ENCODE measurements at regions not wholly inside any gene's neighbourhood (a gene's known extent, or its start where the extent isn't known, plus 50 kb on each side); places are given as distances from the start of the nearest gene placed in this dataset.

DNA sequence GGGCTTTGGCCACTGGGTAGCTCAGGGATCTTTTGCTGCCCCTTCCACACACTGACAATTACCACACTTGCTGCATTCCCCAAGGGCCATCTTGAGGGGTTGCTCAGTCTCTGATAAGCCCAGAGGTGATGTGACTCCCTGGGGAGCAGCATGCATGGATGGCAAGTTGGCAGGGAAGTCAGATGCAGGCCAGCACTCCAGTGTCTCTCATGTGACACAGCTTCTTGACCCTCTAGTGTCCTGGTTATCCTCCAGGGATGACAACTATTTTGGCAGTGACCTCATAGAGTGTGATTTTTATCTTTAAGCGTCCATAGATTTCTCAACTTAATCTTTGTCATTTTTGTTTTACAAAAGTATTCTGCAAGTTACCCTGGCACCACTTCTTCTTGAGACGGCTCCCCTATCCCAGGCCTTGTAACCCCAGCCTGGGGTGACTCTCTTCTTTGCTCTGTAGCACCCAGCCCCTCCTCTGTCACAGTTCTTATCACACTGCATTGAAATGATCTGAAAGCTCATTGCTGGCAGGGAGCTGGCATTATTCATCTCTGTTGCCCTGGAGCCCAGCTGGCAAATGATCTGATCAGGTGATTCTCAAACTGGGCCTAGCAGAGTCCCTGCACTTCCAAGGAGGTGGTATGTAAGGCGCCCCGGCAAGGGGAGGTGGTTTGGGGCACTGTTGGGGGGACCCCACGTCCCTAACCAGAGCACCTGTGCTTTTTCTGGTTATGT lies 72.6 kb downstream of the TENT5C start:
- Histone ChIP-seq H3K4me3 (no peak overlapping the region), H3K27ac (no peak overlapping the region)

DNA sequence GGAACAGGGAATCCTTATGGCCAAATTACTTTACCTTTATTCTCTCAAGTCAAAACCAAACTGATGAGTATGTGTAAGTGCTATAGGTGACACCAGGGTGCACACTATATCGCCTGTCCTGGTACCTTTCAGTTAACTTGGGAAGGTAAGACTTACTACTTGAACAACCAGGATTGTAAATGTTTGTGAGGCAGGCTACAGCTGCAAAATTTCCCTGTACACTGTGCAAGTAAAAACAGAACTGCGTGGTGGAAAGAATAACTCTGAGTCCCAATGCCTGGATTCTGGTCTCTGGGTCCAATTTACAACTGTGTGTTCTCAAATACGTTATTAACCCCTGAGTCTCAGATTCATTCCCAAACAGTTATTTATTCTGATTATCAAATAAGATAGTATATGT lies 73.5 kb downstream of the TENT5C start:
- no peak overlapping the region for H3K27ac ChIP-seq
- H3K4me3 ChIP-seq, result no peak overlapping the region

DNA sequence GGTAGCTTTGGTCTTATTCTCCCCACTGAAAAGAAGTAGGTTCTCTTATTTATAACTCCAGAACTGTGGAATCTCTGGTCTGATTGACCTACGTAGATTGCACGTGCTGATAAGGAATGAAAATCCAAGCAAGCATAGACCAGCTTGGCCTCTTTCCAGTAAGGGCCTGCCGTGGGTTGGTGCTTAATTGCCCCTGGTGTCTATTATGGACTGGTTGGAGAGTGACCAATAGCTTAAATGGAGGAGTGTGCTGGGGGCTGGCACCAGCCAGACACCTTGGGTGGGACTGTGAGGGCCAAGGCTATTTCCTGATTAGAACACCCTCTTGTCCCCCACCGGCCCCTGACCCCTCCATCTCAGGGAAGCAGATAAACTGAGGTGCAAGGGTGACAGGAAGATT lies 74.0 kb downstream of the TENT5C start:
- no peak overlapping the region for H3K27ac ChIP-seq

DNA sequence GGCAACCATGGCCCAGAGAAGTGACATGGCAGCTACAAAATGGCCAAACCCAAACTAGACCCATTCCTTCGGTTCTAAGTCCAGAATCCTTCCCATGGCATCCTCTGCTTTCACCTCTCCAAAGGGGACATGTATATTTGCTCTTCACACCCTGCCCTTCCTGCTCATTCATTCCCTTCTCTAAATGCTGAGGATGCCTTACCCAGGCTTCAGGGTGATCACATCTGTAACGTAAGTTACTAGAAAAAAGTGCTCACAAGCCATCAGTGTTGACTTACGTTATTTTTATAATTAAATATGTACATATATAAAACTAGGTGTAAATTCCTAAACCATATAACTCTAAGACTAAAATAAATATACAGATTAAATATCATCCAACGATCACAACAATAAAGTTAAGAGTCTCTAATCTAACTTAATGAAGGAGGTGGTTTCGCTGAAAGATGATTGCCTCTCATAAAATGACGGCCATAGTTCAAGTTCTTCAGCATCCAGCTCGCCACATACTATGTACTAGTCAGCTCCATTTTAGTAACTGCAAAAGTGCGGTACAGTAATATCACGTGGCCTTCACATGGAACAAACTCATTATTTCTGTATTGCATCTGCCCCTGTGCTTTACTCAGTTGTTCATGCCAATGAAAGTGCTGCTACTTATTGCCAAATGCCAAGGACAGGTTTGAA lies 74.6 kb downstream of the TENT5C start:
- H3K4me3 ChIP-seq, result no peak overlapping the region
- no peak overlapping the region for H3K27ac ChIP-seq

More for the DNA sequence above, 74.0 kb downstream of the TENT5C start:
- no peak overlapping the region for H3K4me3 ChIP-seq

DNA sequence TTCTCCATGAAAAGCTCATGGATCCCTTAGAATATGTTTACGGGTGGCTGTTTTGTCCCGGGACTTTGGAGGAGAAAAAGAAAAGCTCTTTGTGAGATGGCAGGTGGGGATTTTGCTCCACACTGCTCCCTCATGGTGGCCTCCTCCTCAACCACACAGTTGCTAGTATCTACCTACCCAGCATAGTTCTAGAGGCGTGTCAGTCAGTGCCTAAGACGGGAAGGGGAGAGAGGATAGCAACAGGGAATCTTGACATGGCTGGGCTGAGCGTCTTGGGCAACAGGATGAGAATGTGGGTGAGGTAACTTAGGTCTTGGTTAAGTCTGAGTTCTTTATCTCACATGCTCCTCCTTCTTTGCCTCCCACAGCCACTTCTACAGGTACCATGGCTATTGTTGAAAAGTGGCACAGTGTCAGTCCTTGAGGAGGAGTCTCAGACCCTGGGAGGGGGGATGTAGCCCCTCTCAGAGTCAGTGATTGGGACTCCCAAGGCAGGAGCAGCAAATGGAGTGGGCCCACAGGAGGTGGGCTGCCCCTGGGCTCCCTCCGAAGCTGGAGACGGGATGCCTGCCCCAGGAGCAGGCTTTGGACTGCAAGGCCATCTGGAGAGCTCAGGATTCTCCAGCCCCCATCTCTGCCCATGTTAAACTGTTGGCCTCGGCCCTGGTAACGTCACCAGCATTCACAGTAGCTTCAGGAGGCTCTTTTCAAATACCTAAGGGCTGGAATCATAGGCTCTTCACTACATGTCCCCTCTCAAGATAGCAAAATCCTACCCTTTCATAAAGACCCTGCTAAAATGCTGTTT lies 75.4 kb downstream of the TENT5C start:
- Histone ChIP-seq H3K27ac (no peak overlapping the region), H3K4me3 (no peak overlapping the region)

DNA sequence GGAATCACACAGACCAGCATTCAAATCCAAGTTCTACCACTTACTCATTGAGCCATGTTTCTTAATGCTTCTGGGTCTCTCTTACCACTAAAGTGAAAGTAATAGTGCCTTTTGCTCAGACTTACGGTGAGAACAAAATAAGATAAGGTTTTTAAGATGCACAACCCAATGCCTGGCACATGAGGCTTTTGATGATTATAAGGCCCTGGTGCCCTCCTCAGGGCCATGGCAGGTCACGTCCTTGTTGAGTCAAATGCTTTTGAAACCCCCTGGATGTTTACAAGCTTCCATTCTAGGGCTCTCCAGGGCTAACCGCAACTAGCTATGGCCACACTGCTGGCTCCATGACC lies 76.0 kb downstream of the TENT5C start:
- no peak overlapping the region for H3K27ac ChIP-seq
- no peak overlapping the region for H3K4me3 ChIP-seq

DNA sequence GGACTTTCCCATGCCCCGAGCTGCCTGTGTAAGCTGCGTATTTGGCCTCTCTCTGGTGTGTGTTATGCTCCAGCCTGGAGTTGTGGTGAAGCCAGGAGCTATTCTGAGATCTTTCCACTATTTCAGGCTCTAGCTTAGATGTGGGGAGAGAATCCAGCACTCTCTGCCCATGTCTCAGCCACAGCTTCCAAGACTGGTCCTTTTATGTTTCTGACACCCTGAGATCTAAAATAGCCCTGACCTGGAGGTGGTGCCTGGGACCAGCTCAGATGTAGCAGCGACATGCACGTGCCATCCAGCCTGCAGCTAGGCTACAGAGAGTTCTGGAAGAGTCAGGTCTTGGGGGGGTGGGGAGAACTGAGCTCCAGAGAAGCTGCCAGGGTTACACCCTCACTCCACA lies 76.5 kb downstream of the TENT5C start:
- Histone ChIP-seq H3K27ac (no peak overlapping the region), H3K4me3 (no peak overlapping the region)

DNA sequence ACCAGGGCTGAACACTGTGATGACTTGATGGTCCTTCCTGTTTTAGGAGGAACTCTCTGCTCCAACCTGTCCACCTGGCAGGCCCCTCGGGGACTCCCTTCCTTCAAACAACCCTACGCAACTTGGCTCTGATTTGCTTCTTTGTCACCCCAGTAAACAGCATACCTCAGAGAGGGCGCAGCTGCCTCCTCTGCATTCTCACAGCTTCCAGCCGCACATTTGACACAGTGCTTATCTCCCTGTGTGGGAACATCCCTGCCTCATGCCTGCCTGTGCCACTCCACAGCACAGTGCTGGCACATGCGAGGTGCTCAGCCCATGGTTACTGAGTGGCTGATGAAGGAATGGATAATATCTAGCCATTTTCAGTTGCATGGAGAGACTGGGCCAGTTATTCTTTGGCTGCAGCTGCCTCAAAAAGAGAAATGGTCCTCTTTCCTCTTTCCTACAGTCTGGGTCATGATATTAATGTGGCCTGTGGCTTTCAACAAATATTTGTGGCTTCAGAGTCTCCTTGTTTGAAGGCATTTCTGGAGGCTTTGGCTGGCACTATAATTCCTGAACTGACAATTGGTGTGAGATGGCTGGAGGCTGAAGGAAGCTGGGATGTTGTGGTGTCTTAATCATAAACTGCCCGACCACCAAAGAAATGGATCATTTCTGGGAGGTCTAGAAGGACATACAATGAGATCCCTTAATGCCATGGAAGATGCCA lies 77.9 kb downstream of the TENT5C start:
- Histone ChIP-seq H3K27ac (no peak overlapping the region), H3K4me3 (no peak overlapping the region)

DNA sequence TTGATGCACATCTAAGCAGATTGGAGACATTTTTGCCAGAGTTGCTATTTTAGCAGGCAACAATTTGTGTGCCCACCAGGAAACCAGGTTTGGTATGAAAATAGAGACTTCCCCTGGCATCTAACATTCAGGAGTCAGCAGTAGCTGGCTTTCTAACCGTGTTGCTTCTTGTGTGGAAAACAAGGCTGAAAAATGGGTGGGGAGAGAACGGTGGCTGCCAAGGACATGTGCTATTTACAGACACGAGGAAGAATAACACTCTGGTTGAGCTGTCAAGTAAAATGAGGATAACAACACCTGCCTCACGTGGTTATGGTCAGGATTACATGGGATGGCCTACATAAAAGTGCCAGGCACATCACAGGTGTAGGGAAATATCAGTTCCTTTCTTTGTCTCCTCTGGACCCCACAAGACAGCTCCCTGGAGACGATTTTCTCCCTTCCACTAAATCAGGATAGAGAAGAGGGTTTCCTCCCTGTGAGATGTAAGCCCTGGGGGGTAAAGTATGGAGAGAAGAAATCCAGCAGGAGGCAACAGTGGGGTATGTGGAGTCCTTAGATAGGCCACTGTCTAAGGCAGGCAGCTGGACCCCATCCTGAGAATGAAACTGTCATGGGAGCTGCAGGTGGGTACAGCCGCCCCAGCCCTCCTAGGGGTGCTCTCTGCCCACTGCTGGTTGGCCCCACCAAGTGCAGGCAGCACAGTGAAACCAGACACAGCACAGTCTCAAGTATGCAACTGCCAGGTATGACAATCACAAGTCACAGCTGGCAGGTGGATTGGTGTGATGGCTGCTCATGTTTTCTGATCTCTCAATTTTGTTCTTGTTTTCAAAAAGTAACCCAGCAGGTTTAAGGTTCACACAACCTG lies 80.3 kb downstream of the TENT5C start:
- no peak overlapping the region for H3K4me3 ChIP-seq
- H3K27ac ChIP-seq, result no peak overlapping the region

DNA sequence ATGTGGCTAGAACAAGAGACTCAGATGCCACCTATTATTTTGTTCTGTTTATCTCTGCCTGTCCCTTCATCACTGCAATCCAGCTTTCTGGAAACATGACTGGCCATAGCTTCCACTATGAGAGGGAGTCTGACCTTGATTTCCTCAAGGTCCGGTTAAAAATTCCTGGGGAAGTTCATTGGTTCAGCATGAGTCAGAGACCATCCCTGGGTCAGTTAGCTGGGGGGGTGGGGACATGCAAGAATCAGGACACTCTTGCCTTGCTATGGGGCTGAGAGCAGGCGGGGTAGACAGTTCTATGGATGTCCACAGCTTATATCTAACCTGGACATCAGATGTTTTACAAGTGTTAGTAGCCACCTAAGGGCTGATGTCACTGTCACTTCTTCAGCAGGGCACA lies 81.1 kb downstream of the TENT5C start:
- Histone ChIP-seq H3K4me3 (no peak overlapping the region), H3K27ac (no peak overlapping the region)

DNA sequence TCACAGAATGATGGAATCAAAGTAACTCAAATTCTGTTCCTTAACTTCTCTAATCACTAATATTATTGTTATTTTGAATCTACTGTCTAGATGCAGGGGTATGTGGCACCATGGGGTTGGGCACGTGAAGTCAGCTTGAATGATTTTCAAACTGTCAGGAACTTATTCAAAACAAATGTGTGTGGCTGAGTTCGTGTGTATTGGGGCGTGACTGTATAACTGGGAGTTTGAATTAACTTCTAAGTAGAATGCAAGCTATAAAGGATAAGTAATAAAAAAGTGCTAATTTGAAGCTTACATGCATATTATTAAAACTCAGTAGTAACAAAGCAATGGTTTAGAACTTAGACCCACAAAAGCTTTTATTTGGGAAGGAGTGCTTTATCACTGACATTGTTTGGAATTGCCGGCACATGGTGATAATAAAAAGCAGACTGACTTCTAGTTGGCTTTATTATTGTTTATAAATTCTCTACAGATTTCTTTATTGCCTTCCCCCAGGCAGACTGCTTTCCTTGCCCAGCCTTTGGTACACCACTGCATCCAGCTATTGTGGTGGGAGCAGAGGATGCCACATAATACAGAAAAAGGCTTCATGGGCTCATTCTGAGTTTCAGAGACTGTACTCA lies 84.3 kb downstream of the TENT5C start:
- H3K4me3 ChIP-seq, result no peak overlapping the region
- no peak overlapping the region for H3K27ac ChIP-seq

DNA sequence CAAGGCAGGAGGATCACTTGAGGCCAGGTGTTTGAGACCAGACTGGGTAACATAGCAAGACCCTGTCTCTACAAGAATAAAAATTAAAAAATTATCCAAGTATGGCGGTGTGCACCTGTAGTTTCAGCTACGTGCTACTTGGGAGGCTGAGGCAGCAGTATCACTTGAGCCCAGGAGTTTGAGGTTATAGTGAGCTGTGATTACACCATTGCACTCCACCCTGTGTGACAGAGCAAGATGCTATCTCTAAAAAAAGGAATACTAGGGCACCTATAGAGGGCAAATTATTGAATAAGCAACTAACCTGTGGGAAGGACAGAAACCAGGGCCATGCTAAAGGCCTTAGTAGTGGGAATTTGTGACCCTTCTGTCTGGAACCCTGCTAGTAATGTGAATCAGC lies 86.1 kb downstream of the TENT5C start:
- no peak overlapping the region for H3K4me3 ChIP-seq

DNA sequence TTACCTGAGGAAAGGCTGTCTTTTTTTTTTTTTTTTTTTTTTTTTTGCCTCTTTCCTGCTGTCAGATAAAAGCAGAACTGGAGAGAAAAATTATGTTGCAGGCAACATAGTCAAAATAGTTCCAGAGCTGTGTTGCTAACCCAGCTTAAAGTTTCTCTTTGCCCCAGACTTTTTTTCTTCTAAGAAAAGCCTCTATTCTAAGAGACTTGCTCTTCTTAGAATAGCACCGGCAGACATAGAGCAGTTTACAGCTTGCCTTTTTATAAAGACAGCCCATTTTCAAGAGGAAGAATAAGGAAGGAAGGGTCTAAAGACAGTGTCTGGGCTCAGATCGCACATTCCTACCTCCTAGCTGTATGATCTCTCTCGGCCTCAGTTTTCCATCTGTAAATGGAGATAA lies 88.7 kb downstream of the TENT5C start:
- Histone ChIP-seq H3K27ac (peak overlapping the region in 1 of 21 experiments; percentile 85), H3K4me3 (no peak overlapping the region)

More for the DNA sequence above, 86.1 kb downstream of the TENT5C start:
- H3K27ac ChIP-seq, result no peak overlapping the region

DNA sequence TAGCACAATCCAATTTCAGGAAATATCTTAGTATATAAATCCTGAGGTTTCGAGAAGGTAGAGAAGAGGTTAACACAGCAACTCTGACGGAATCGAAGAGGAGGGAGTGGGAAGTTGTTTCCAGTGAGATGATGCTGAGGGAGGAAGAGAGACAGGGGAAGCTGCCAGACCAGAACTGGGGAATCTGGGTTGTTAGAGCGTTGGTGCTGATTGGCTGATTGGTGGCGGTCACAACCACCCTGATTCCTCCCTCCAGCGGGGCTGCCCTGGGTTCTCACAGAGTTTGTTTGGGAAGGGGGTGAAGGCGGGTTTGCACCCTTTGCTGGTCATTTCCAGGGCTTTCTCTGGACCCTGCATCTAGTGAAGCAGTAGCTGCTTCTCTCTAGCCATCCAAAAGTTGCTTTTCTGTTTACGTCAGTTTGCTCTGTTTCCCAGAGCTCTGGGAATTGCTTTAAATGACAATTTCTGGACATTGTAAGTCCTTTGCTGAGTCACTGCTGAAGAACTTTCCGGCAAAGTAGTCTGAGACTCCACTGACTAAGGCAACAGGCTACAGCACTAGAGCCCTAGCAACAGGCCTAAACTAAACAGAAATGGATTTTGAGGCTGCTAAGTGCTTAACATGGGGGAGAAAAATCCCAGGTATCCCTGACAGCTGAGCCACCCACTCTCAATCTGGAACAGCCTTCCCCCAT lies 90.1 kb downstream of the TENT5C start:
- H3K4me3 ChIP-seq, result no peak overlapping the region

DNA sequence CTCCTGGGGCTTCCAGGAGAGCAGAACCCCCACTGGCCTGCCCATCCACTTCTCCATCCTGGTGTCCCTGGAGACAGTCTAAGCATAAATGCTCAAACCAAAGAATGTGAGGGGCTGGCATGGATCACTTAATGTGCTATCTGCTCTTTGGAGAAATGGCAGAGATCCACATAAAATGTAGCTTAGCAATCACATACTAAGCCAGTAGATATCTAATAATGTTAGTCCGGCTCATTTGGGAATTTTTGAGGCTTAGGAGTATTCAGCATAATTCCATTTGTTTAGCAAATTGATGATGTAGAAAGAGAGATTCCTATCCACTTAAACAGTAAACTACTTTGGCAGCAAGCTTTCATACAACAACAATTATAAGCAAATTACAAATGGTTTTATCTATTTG lies 90.7 kb downstream of the TENT5C start:
- no peak overlapping the region for H3K4me3 ChIP-seq
- peak overlapping the region in 14 of 21 experiments; percentile 7 to 85 (median 48) for H3K27ac ChIP-seq

More for the DNA sequence above, 90.1 kb downstream of the TENT5C start:
- H3K27ac ChIP-seq, result peak overlapping the region in 17 of 21 experiments; percentile 7 to 85 (median 48)

DNA sequence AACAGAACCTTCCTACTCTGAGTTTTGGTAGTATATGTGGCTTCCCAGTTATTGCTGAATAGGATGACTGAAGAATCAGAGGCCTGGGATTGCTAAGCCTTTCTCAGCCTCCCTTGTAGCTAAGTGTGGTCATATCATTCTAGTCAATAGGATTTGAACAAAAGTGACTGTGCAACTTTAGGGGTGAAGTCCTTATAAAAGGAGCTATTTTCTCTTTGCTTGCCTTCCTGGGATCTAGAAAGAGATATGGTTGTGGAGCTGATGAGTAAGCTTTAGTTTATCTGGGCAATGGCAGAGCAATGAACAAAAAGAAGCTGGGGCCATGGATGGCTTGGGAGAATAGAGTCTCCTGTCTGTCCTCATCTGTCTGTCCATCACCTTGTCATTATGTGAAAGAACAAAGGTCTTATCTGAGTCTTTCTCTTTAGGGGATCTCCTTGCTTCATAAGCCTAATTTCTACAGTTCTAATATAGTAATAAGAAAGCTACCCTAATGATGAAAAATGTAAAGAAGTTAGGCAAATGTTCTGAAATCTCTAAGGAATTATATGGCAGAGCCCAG lies 91.5 kb downstream of the TENT5C start:
- Histone ChIP-seq H3K27ac (peak overlapping the region in 6 of 21 experiments; percentile 25 to 85 (median 46)), H3K4me3 (no peak overlapping the region)

DNA sequence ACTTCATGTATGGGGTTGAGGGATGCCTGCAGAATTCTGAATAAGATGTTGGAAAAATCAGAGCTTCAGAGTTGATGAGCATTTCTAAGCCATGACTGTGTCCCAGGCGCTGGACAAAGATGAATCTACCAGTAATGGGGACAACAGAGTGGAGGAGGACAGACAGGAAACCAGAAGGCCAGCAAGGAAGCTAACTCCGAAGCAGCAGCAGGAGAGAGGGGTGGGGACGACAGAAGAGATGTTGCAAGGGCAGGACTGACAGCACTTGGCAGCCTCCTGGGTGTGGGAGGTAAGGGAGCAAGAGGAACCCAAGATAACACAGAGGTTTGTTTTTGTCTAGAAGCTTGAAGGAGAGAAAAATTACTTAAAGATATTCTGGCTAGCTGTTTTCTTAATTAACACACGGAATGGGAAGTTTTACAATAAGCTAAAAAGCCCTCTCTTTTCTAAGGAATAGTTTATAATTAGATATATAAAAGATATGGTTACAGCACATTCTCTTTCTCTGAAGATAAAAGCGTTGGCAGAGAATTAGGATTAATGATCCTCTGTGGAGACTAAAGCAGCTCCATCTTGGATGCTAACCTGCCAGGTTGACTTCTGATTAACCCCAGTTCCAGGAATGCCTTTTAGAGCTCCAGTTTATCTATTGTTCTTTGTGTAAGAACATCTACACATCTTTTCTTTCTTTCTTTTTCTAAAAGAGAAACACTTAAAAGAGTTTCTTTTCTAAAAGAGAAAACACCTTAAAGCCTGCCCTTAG lies 92.7 kb downstream of the TENT5C start:
- no peak overlapping the region for H3K4me3 ChIP-seq
- H3K27ac ChIP-seq, result no peak overlapping the region

Measured in skin epidermis (tissue), 12 donors.